Fibroblast of pulmonary artery (primary cell): ENCODE measurements at regions not wholly inside any gene's neighbourhood (a gene's known extent, or its start where the extent isn't known, plus 50 kb on each side); places are given as distances from the start of the nearest gene placed in this dataset.

Experiments
- DNase-seq: peaks from one replicate; pipeline ENCODE4 v3.0.0-alpha.2; 2010; ENCODE audit warnings: low read depth
- H3K4me3 ChIP-seq: replicated peaks from 2 replicates; pipeline ENCODE4 v1.5.1; 2011; ENCODE audit warnings: low read depth, mild to moderate bottlenecking, control low read depth, low read length, moderate library complexity
- TF ChIP-seq, protein P1 (sequence below): IDR thresholded peaks from 2 replicates; pipeline ENCODE4 v1.5.1; 2011; ENCODE audit warnings: mild to moderate bottlenecking, control low read depth, low read length, inconsistent platforms; ENCODE audit errors: missing control alignments

DNA sequence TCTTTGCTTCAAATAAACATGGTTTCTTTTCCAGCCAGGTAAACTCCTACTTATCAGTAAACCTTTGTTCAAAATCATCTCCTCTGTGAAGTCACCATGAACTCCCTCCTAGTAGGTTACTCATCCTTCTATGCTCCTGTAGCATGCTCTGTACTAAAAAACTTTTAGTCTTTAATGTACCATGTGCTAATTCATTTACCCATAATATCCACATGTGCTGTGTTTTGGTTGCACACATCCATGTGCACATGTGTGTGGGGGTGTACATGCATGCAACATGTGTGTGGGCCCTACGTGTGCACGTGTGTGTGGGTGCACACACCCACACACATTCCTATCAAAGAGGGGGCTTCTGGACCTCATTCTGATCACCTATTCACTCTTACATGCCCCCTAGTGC, 259.9 kb upstream of the SP4 start:
- TF ChIP-seq, protein P1, sequence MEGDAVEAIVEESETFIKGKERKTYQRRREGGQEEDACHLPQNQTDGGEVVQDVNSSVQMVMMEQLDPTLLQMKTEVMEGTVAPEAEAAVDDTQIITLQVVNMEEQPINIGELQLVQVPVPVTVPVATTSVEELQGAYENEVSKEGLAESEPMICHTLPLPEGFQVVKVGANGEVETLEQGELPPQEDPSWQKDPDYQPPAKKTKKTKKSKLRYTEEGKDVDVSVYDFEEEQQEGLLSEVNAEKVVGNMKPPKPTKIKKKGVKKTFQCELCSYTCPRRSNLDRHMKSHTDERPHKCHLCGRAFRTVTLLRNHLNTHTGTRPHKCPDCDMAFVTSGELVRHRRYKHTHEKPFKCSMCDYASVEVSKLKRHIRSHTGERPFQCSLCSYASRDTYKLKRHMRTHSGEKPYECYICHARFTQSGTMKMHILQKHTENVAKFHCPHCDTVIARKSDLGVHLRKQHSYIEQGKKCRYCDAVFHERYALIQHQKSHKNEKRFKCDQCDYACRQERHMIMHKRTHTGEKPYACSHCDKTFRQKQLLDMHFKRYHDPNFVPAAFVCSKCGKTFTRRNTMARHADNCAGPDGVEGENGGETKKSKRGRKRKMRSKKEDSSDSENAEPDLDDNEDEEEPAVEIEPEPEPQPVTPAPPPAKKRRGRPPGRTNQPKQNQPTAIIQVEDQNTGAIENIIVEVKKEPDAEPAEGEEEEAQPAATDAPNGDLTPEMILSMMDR: no peak
- DNase-seq: no peak
- H3K4me3 ChIP-seq: no peak overlapping the region

DNA sequence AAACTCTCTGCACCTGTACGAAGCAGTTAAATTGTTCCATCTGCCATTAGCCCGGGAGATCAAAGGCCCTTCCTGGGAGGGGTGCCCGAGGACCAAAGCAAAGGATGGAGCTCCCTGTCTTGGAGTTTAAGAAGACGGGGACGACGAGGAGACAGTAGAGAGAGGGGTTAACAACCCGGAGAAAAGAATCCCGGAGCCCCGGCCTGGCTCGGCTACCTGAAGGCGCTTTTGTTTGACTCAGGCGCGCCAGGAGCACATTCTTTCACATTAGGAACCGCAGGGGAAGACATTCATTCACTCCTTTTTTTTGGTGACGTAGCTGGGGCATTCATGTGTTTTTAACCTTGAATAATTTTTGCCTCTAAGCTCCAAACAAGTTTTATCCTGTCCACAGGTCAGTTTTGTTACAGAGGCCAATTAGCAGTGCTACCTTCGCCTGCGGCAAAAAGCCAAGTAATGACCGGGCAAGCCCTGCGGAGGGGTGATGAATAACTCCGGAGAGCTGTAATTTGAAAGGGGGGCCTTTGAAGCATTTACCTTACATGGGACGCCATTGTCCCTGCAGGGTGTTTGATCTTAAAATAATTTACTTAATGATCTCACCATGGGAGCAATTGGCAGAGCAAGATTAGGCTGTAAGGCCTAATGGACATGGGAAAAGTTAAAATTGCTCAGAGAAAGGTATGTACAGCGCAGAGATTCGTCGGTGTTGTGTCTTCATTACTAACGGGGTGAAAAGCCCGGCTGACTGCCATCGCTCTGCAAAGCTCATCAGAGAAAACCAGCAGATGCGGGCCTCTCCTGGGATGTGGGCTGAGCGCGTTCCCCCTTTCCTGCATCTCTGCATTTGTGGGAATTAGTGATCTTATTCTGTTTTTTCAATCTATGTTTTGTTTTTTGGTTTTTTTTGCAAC, 258.0 kb upstream of the SP4 start:
- DNase-seq: no peak
- H3K4me3 ChIP-seq: no peak overlapping the region
- TF ChIP-seq, protein P1: no peak

DNA sequence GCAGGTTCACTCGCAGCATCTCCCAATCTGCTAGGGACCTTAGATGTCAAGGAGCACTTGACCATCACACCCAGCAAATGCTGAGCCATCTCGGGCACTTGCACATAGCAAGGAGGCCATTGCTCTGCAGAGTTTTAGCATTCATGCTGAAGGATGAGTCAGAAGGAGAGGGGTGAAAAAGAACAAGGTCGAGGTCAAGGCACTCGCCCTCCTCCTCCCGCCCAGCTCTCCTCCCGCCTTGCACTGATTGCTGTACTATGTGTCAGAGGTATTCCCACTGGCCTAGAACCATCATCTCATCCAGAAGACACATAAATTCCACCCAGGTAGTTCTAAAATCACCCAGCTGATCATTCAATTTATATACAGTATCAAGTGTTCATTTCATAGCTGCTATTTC, 255.1 kb upstream of the SP4 start:
- TF ChIP-seq, protein P1: no peak
- DNase-seq: no peak
- no peak overlapping the region for H3K4me3 ChIP-seq

DNA sequence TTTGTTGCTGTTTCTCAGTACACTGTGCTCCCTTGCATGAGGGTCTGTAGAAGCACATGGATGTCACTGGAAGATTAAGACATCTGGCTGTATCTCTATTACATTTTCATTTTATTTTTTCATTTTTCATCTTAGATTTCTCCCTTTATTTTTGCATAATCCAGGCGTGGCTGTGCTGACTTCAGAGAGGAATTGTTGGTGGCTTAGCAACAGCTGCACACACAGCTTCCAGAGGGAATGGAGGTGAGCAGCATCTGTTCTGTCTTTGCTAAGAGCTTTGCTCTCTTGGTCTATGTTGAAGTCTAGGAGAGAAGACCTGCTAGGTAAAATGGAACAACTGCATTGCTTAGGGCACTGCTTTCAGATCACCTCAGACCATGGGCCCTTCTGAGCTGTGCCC, 254.4 kb upstream of the SP4 start:
- no peak overlapping the region for H3K4me3 ChIP-seq
- TF ChIP-seq, protein P1: no peak
- no peak for DNase-seq

DNA sequence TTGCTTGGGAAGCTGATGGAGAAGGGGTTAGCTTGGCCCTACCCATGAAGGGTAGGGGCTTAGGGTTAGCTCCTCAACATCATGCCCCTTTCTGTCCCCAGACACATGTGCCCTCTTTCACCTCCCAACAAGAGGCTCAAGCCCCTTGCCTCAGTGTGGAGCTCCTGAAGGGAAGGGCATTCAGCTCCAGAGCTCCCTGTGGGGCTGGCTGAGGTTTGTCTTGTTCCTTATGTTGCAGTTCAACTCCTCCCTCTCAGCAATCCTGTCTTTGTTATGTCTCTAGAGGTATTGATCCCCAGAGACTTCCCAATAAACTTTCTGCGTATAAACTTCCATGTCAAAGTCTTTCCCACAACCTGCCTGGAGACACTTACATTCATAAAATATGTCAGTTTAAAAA, 252.2 kb upstream of the SP4 start:
- TF ChIP-seq, protein P1: no peak
- no peak for DNase-seq
- H3K4me3 ChIP-seq: no peak overlapping the region

DNA sequence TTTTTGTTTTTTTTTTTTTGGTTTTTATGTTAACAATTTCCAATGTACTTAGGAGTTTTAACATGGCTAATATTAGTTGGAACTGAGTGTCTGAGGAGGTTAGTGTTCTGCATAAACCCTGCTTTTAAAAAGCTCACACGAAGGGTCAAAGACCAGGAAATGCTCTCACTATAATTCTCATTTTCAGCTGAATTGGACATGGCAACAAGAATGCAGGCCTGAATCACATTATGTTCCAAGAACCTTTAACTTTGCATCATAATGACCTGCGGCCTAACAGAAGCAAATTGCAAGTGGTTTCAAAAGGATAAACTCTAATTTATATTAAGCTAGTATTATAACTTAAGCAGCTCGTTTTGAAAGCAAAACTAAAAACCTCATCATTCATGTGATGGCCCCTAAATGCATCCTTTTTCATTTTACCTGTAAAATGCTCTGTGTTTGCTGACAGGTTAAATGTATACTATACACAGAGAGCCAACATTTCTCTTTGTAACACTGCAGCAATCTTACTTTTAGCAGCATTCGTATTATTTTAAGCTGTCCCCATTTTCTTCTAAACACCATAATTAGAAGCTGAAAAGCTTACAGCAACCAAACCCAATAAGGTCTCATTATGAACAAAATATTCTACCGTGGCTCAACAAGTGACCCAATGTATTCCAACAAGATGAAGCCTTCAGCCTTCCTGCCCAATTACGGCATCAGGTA, 242.8 kb upstream of the SP4 start:
- TF ChIP-seq, protein P1: no peak
- DNase-seq: no peak
- H3K4me3 ChIP-seq: no peak overlapping the region
